GM12878 (cell line): ENCODE measurements at regions not wholly inside any gene's neighbourhood (a gene's known extent, or its start where the extent isn't known, plus 50 kb on each side); places are given as distances from the start of the nearest gene placed in this dataset.

Source experiments
- ATAC-seq: fragments of 200-7000 bp; cut with Tn5 transposase; 3 replicates; pipeline ENCODE4 v1.9.1; 2020; ENCODE audit warnings: mild to moderate bottlenecking, moderate library complexity
- BruUV-seq: library from RNA; stranded (reverse); fragments of 400-500 nt; replicated peaks from 2 replicates; lab custom pipeline; 2021; lab: Mats Ljungman, UMichigan
- CTCF ChIA-PET: fragments of 300-600 bp; sonication (Branson Sonifier 250); formaldehyde crosslinking; extraction: SDS; loops from one replicate; lab custom pipeline; 2021; ENCODE audit warnings: inconsistent platforms; lab: Yijun Ruan, JAX
- POLR2A ChIA-PET: fragments of 350-600 bp; formaldehyde crosslinking; extraction: SDS; loops from one replicate; lab custom pipeline; 2021; ENCODE audit warnings: inconsistent platforms; lab: Charles Lee
- RAD21 ChIA-PET: fragments of 300-600 bp; sonication (Branson Sonifier 250); formaldehyde crosslinking; loops from one replicate; lab custom pipeline; 2023; ENCODE audit warnings: antibody characterized with exemption; ENCODE audit not compliant: unreplicated experiment; lab: Charles Lee
- SMC1A ChIA-PET: fragments of 300-600 bp; sonication (Branson Sonifier 250); formaldehyde crosslinking; loops from one replicate; lab custom pipeline; 2023; ENCODE audit not compliant: unreplicated experiment, uncharacterized antibody; lab: Charles Lee
- DNase-seq: peaks from one replicate; pipeline ENCODE4 v3.0.0-alpha.2; 2011; ENCODE audit warnings: low read depth, low spot score
- FAIRE-seq: peaks from 3 replicates; lab custom pipeline; 2011; peaks lifted over from hg19 to GRCh38; lab: Jason Lieb, UNC
- H2AFZ ChIP-seq: 2 replicates; pipeline ENCODE4 v1.6.0; 2011; ENCODE audit warnings: low read depth, low read length, control low read depth; ENCODE audit not compliant: control insufficient read depth
- H3K27ac ChIP-seq: 2 replicates; pipeline ENCODE4 v1.5.1; 2011; ENCODE audit warnings: control low read depth; ENCODE audit not compliant: control insufficient read depth, insufficient read depth
- H3K27me3 ChIP-seq, 2 experiments: replicated peaks in 1 of 2; 2 replicates each; pipeline versions ENCODE4 v1.6.0 to v1.6.1; 2011; ENCODE audit warnings: low read length in 1 of 2; ENCODE audit not compliant: control insufficient read depth in 2 of 2, insufficient read depth in 2 of 2
- H3K36me3 ChIP-seq, 2 experiments: 2 replicates each; pipeline ENCODE4 v1.5.1; 2011; ENCODE audit warnings: low read length in 1 of 2; ENCODE audit not compliant: control insufficient read depth in 2 of 2, insufficient read depth in 2 of 2
- H3K4me1 ChIP-seq: 2 replicates; pipeline ENCODE4 v1.6.1; 2011; ENCODE audit warnings: mild to moderate bottlenecking, low read length, moderate library complexity, mixed read lengths; ENCODE audit not compliant: control insufficient read depth, insufficient read depth
- H3K4me2 ChIP-seq: 2 replicates; pipeline ENCODE4 v1.6.0; 2011; ENCODE audit warnings: control low read depth; ENCODE audit not compliant: control insufficient read depth, insufficient read depth
- H3K4me3 ChIP-seq: fragments of 200-600 bp; sonication (generic); 2 replicates; pipeline ENCODE4 v1.5.1; 2016
- H3K79me2 ChIP-seq: 2 replicates; pipeline ENCODE4 v1.6.0; 2011; ENCODE audit warnings: low read length; ENCODE audit not compliant: control insufficient read depth, insufficient read depth
- H3K9ac ChIP-seq: 2 replicates; pipeline ENCODE4 v1.8.0; 2011; ENCODE audit warnings: low read length, control low read depth, mixed read lengths; ENCODE audit not compliant: control insufficient read depth, insufficient read depth
- H3K9me3 ChIP-seq: replicated peaks from 3 replicates; pipeline ENCODE4 v1.5.1; 2011; ENCODE audit warnings: mild to moderate bottlenecking, low read length; ENCODE audit not compliant: control insufficient read depth, insufficient read depth
- H4K20me1 ChIP-seq: 2 replicates; pipeline ENCODE4 v1.6.0; 2011; ENCODE audit not compliant: control insufficient read depth, insufficient read depth
- ASH2L ChIP-seq: fragments of 300-600, 200-600 bp; sonication (generic); IDR thresholded peaks from 2 replicates; pipeline ENCODE4 v1.6.1; 2017; ENCODE audit warnings: low read depth, mild to moderate bottlenecking, borderline replicate concordance
- ATF7 ChIP-seq: fragments of 450-650 bp; IDR thresholded peaks from 2 replicates; pipeline ENCODE4 v1.6.1; 2016; ENCODE audit warnings: low read depth, mild to moderate bottlenecking
- BACH1 ChIP-seq: fragments of 450-650 bp; IDR thresholded peaks from 2 replicates; pipeline ENCODE4 v1.6.1; 2017; ENCODE audit warnings: mild to moderate bottlenecking, borderline replicate concordance
- BCL11A ChIP-seq: IDR thresholded peaks from 2 replicates; pipeline ENCODE4 v1.6.1; 2011; ENCODE audit warnings: low read depth, low read length
- DPF2 ChIP-seq: fragments of 450-650 bp; IDR thresholded peaks from 2 replicates; pipeline ENCODE4 v1.6.1; 2017; ENCODE audit warnings: mild to moderate bottlenecking
- NR2F1 ChIP-seq: fragments of 450-650 bp; conservative IDR thresholded peaks from 2 replicates; pipeline ENCODE4 v1.6.1; 2017; ENCODE audit warnings: mild to moderate bottlenecking
- POLR2AphosphoS5 ChIP-seq: IDR thresholded peaks from 2 replicates; pipeline ENCODE4 v1.6.1; 2011; ENCODE audit warnings: mild to moderate bottlenecking, low read length, inconsistent platforms
- RFX5 ChIP-seq: IDR thresholded peaks from 2 replicates; pipeline ENCODE4 v1.6.1; 2011; ENCODE audit warnings: low read depth, low read length, improper control_type of control experiment
- TAF1 ChIP-seq: IDR thresholded peaks from 2 replicates; pipeline ENCODE4 v1.6.1; 2011; ENCODE audit warnings: mild to moderate bottlenecking, low read depth, low read length, borderline replicate concordance
- ZNF622 ChIP-seq: fragments of 450-650 bp; IDR thresholded peaks from 2 replicates; pipeline ENCODE4 v1.6.1; 2017; ENCODE audit warnings: mild to moderate bottlenecking, inconsistent platforms
- ZZZ3 ChIP-seq: IDR thresholded peaks from 2 replicates; pipeline ENCODE4 v1.6.1; 2011; ENCODE audit warnings: low read depth; ENCODE audit not compliant: control insufficient read depth, insufficient read length
- WGBS: methylation state at CpG from one replicate; pipeline ENCODE4 v1.1.6; 2016; ENCODE audit warnings: low lambda C conversion rate; ENCODE audit not compliant: insufficient replicate concordance, insufficient coverage; ENCODE audit errors: missing lambda C conversion rate; 5-methylcytosine and 5-hydroxymethylcytosine counted together
- in situ Hi-C: fragments of 300-500 bp; cut with MboI; formaldehyde crosslinking; loops from 9 replicates; pipeline ENCODE4 v1.14.3; 2018; ENCODE audit warnings: mixed read lengths
- intact Hi-C: fragments of 100-400 bp; cut with micrococcal nuclease; formaldehyde crosslinking; loops from one replicate; pipeline ENCODE4 v1.14.2; 2022; ENCODE audit not compliant: unreplicated experiment
- TF ChIP-seq, protein P1 (sequence below): fragments of 450-650 bp; formaldehyde crosslinking; IDR thresholded peaks from 2 replicates; pipeline ENCODE4 v1.4.0; 2022; ENCODE audit warnings: mild to moderate bottlenecking, moderate library complexity

DNA sequence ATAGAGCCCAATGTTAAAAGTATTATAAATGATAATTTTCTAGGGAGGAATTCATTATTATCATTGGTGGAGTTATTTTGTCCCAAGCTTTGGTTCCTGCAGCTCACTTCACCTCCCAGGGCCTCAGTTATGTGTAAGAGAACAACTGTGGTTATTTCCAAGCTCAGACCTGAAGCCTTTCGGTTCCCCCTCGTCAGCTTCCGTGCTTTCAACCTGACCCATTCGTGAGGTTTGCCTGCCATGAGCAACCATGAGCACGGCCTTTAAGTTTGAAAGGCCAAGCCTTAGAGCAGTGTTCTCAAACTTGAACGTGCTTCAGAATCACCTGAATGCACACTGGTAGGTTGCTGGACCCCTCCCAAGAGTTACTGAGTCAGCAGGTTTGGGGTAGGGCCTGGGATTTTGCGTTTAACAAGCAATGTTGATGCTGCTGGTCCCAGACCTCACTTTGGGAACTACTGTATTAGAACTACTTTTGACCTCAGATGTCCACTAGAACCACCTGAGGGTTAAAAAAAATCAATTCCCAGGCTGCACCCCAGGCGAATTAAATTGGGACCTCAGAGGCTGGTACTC is 133.0 kb upstream of the PRMT8 start:
- H3K4me3 ChIP-seq: no peak overlapping the region
- no peaks in the 10 kb centered on the region for H4K20me1 ChIP-seq
- intact Hi-C loops (no loop called here), in situ Hi-C loops (no loop called here)
- H2AFZ ChIP-seq: no peak overlapping the region
- no peaks in the 10 kb centered on the region for H3K9me3 ChIP-seq
- no peak overlapping the region for H3K4me2 ChIP-seq
- BruUV-seq: no TSS peak
- CTCF ChIA-PET: no interaction called here
- SMC1A ChIA-PET: no interaction called here
- POLR2A ChIA-PET: no interaction called here
- RAD21 ChIA-PET: no interaction called here
- 37% methylated on average over 8 of the region's 8 CpGs for WGBS
- no peak overlapping the region for H3K27ac ChIP-seq
- H3K27me3 ChIP-seq: peaks cover 0 to 2% of the 10 kb centered on the region in 2 experiments; a peak in 2 of 4 replicates
- ATAC-seq: peak; percentile 56
- H3K79me2 ChIP-seq: no peaks in the 10 kb centered on the region
- no peak for DNase-seq
- TF ChIP-seq ATF7 (no peak), DPF2 (no peak), POLR2AphosphoS5 (no peak), RFX5 (no peak), NR2F1 (no peak), BCL11A (no peak), BACH1 (no peak), ZNF622 (no peak), TAF1 (no peak), ASH2L (no peak), ZZZ3 (no peak)
- TF ChIP-seq, protein P1, sequence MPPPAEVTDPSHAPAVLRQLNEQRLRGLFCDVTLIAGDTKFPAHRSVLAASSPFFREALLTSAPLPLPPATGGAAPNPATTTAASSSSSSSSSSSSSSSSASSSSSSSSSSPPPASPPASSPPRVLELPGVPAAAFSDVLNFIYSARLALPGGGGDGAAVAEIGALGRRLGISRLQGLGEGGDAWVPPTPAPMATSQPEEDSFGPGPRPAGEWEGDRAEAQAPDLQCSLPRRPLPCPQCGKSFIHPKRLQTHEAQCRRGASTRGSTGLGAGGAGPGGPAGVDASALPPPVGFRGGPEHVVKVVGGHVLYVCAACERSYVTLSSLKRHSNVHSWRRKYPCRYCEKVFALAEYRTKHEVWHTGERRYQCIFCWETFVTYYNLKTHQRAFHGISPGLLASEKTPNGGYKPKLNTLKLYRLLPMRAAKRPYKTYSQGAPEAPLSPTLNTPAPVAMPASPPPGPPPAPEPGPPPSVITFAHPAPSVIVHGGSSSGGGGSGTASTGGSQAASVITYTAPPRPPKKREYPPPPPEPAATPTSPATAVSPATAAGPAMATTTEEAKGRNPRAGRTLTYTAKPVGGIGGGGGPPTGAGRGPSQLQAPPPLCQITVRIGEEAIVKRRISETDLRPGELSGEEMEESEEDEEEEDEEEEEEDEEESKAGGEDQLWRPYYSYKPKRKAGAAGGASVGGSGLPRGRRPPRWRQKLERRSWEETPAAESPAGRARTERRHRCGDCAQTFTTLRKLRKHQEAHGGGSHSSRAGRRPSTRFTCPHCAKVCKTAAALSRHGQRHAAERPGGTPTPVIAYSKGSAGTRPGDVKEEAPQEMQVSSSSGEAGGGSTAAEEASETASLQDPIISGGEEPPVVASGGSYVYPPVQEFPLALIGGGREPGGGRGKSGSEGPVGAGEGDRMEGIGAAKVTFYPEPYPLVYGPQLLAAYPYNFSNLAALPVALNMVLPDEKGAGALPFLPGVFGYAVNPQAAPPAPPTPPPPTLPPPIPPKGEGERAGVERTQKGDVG (CRISPR knock-in tag): no peak
- TF ChIP-seq, all 136 proteins: peak for 0
- no peak overlapping the region for H3K9ac ChIP-seq
- no peaks in the 10 kb centered on the region for H3K4me1 ChIP-seq
- no peak for FAIRE-seq
- H3K36me3 ChIP-seq: no peaks in the 10 kb centered on the region
